Panc1 (cell line): ENCODE measurements at regions not wholly inside any gene's neighbourhood (a gene's known extent, or its start where the extent isn't known, plus 50 kb on each side); places are given as distances from the start of the nearest gene placed in this dataset.

ENCODE experiments used
- ATAC-seq: fragments of 200-7000 bp; cut with Tn5 transposase; 2 replicates; pipeline ENCODE4 v1.9.1; 2020; ENCODE audit warnings: mild to moderate bottlenecking, moderate library complexity
- BruUV-seq: library from RNA; stranded (reverse); fragments of 400-500 nt; replicated peaks from 2 replicates; lab custom pipeline; 2021; lab: Mats Ljungman, UMichigan
- CTCF ChIA-PET: fragments of 300-600 bp; sonication (Branson Sonifier 250); formaldehyde crosslinking; loops from one replicate; lab custom pipeline; 2022; ENCODE audit warnings: antibody characterized with exemption; lab: Charles Lee
- POLR2A ChIA-PET: fragments of 300-600 bp; sonication (Branson Sonifier 250); formaldehyde crosslinking; loops from one replicate; lab custom pipeline; 2022; ENCODE audit warnings: antibody characterized with exemption; lab: Charles Lee
- DNase-seq: peaks from one replicate; pipeline ENCODE4 v3.0.0-alpha.2; 2010; ENCODE audit warnings: low read depth, low spot score
- H3K27ac ChIP-seq: 2 replicates; pipeline ENCODE4 v1.5.1; 2011; ENCODE audit warnings: mild to moderate bottlenecking, low read length, inconsistent platforms
- H3K27me3 ChIP-seq: fragments of 200-500 bp; sonication (Bioruptor generic); 2 replicates; pipeline ENCODE4 v1.6.0; 2014; ENCODE audit warnings: low read length, inconsistent platforms; ENCODE audit not compliant: control insufficient read depth, insufficient read depth
- H3K36me3 ChIP-seq: fragments of 200-500 bp; sonication (Bioruptor generic); 2 replicates; pipeline ENCODE4 v1.5.1; 2014; ENCODE audit warnings: inconsistent platforms, mild to moderate bottlenecking, low read length, moderate library complexity; ENCODE audit not compliant: control insufficient read depth, insufficient read depth
- H3K4me1 ChIP-seq: 2 replicates; pipeline ENCODE4 v1.5.1; 2011; ENCODE audit warnings: inconsistent platforms, mild to moderate bottlenecking, low read length, moderate library complexity; ENCODE audit not compliant: control insufficient read depth, insufficient read depth
- H3K4me3 ChIP-seq, 2 experiments: 2 replicates each; pipeline ENCODE4 v1.5.1; 2011 to 2012; ENCODE audit warnings: low read depth in 2 of 2, low read length in 2 of 2, mild to moderate bottlenecking in 2 of 2, inconsistent platforms in 1 of 2, moderate library complexity in 1 of 2
- H3K9me3 ChIP-seq: fragments of 200-500 bp; sonication (Bioruptor generic); 2 replicates; pipeline ENCODE4 v1.5.1; 2014; ENCODE audit warnings: low read depth, mild to moderate bottlenecking, inconsistent platforms, low read length, moderate library complexity; ENCODE audit not compliant: control insufficient read depth, insufficient read depth
- CTCF ChIP-seq: fragments of 450-650 bp; IDR thresholded peaks from 2 replicates; pipeline ENCODE4 v1.5.1; 2017; ENCODE audit warnings: mild to moderate bottlenecking
- POLR2AphosphoS5 ChIP-seq: IDR thresholded peaks from 2 replicates; pipeline ENCODE4 v1.6.1; 2012; ENCODE audit warnings: mild to moderate bottlenecking, low read depth, low read length, moderate library complexity
- SIN3A ChIP-seq: IDR thresholded peaks from 2 replicates; pipeline ENCODE4 v1.6.1; 2012; ENCODE audit warnings: low read depth, mild to moderate bottlenecking, low read length, moderate library complexity, borderline replicate concordance; ENCODE audit not compliant: insufficient read depth
- TCF7L2 ChIP-seq: IDR thresholded peaks from 2 replicates; pipeline ENCODE4 v1.6.1; 2011; ENCODE audit warnings: mild to moderate bottlenecking, low read depth, low read length, inconsistent platforms
- in situ Hi-C: cut with HindIII; loops from 2 replicates; pipeline ENCODE4 v1.10.0; 2016; ENCODE audit warnings: low sequenced_read_pairs, low pct_unique_long_range_greater_than_20kb
- intact Hi-C: fragments of 100-400 bp; cut with micrococcal nuclease; formaldehyde crosslinking; loops from one replicate; pipeline ENCODE4 v1.10.0; 2022; ENCODE audit not compliant: unreplicated experiment
- TF ChIP-seq, protein P1 (sequence below), 2 experiments: IDR thresholded peaks; 2 replicates each; pipeline ENCODE4 v1.6.1; 2011 to 2012; ENCODE audit warnings: low read depth in 2 of 2, control low read depth in 1 of 2, low read length in 1 of 2, mild to moderate bottlenecking in 1 of 2, moderate library complexity in 1 of 2; ENCODE audit not compliant: insufficient read depth in 1 of 2

GRCh38 chr4:56186808-56187523 is 200.3 kb downstream of the AASDH start:
- no peaks in the 10 kb centered on the region for H3K9me3 ChIP-seq
- ChIA-PET CTCF (interaction anchor here (0.7 kb wide), 1 partner anchor 57 kb away, joined by 3 read pairs; no protein-coding TSS in a partner anchor), POLR2A (interaction anchor here (0.7 kb wide), 1 partner anchor 110 kb away, joined by 9 read pairs; no protein-coding TSS in a partner anchor)
- in situ Hi-C loops (no loop called here), intact Hi-C loops (no loop called here)
- no peaks in the 10 kb centered on the region for H3K27me3 ChIP-seq
- H3K4me3 ChIP-seq, result no peak overlapping the region
- H3K36me3 ChIP-seq, result no peaks in the 10 kb centered on the region
- no TSS peak for BruUV-seq
- no peaks in the 10 kb centered on the region for H3K4me1 ChIP-seq
- ATAC-seq, result no peak
- no peak overlapping the region for H3K27ac ChIP-seq
- TF ChIP-seq TCF7L2 (no peak), SIN3A (no peak), CTCF (no peak), POLR2AphosphoS5 (no peak)
- TF ChIP-seq, protein P1, sequence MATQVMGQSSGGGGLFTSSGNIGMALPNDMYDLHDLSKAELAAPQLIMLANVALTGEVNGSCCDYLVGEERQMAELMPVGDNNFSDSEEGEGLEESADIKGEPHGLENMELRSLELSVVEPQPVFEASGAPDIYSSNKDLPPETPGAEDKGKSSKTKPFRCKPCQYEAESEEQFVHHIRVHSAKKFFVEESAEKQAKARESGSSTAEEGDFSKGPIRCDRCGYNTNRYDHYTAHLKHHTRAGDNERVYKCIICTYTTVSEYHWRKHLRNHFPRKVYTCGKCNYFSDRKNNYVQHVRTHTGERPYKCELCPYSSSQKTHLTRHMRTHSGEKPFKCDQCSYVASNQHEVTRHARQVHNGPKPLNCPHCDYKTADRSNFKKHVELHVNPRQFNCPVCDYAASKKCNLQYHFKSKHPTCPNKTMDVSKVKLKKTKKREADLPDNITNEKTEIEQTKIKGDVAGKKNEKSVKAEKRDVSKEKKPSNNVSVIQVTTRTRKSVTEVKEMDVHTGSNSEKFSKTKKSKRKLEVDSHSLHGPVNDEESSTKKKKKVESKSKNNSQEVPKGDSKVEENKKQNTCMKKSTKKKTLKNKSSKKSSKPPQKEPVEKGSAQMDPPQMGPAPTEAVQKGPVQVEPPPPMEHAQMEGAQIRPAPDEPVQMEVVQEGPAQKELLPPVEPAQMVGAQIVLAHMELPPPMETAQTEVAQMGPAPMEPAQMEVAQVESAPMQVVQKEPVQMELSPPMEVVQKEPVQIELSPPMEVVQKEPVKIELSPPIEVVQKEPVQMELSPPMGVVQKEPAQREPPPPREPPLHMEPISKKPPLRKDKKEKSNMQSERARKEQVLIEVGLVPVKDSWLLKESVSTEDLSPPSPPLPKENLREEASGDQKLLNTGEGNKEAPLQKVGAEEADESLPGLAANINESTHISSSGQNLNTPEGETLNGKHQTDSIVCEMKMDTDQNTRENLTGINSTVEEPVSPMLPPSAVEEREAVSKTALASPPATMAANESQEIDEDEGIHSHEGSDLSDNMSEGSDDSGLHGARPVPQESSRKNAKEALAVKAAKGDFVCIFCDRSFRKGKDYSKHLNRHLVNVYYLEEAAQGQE (IDR thresholded peaks at IDR 0.05; ENCODE audit: insufficient read depth in 1 of 2, low read depth in 2 of 2, low read length in 1 of 2), result no peak
- no peak for DNase-seq

DNA sequence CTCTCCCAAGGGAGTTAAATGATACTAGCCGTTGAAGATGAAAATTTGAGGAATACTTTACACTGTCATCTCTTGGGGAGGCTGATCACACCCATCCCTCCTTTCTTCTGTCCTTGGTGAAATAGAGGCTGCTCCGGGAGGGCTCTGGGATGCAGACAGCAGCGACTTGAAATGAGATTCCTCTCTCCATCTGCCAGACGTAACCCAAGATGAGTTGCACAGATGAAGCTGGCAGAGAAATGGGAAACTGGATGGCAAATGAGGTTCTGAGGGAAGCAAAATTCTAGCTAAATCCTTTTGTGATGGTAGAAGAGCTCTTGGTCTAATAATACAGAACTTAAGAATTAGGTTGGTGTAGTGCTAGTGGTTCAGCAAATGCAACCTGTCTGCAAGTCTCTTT is 201.4 kb downstream of the AASDH start:
- intact Hi-C loops (no loop called here), in situ Hi-C loops (no loop called here)
- DNase-seq, result no peak
- H3K9me3 ChIP-seq, result no peaks in the 10 kb centered on the region
- no peak for ATAC-seq
- POLR2A ChIA-PET, result no interaction called here
- no peak overlapping the region for H3K4me3 ChIP-seq
- no TSS peak for BruUV-seq
- no peaks in the 10 kb centered on the region for H3K4me1 ChIP-seq
- H3K27me3 ChIP-seq, result no peaks in the 10 kb centered on the region
- no peak overlapping the region for H3K27ac ChIP-seq
- CTCF ChIA-PET, result no interaction called here
- TF ChIP-seq, protein P1 (IDR thresholded peaks at IDR 0.05; ENCODE audit: insufficient read depth in 1 of 2, low read depth in 2 of 2, low read length in 1 of 2), result no peak
- TF ChIP-seq SIN3A, result no peak
- no peak for TF ChIP-seq TCF7L2
- TF ChIP-seq POLR2AphosphoS5, result no peak
- TF ChIP-seq CTCF, result no peak
- no peaks in the 10 kb centered on the region for H3K36me3 ChIP-seq
